ENCODE measurements at regions not wholly inside any gene's neighbourhood (a gene's known extent, or its start where the extent isn't known, plus 50 kb on each side); places are given as distances from the start of the nearest gene placed in this dataset.

DNA sequence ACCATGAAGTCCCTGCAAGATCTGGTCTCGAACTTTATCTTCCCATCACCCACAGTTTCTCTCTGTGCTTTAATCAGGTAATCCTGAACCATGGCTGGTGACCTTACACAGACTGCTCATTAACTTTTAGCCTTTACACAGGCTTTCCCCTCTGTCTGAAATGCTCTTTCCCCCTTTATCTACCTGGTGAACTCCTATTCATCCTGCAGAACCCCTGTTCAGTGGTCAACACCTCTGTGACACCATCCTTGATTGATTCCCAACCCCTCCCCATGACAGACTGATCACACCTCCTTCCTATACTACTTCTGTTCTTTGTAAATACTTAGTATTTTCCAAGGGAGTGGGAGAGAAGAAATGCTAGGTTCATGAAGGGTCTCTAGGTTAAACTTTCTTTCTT, 254.0 kb downstream of the RPS24 start:
- no peak overlapping the region for H3K4me3 ChIP-seq (ENCODE audit: low read depth, low read length)
- no peak for DNase-seq (ENCODE audit: low read depth)
- TF ChIP-seq, protein P1, sequence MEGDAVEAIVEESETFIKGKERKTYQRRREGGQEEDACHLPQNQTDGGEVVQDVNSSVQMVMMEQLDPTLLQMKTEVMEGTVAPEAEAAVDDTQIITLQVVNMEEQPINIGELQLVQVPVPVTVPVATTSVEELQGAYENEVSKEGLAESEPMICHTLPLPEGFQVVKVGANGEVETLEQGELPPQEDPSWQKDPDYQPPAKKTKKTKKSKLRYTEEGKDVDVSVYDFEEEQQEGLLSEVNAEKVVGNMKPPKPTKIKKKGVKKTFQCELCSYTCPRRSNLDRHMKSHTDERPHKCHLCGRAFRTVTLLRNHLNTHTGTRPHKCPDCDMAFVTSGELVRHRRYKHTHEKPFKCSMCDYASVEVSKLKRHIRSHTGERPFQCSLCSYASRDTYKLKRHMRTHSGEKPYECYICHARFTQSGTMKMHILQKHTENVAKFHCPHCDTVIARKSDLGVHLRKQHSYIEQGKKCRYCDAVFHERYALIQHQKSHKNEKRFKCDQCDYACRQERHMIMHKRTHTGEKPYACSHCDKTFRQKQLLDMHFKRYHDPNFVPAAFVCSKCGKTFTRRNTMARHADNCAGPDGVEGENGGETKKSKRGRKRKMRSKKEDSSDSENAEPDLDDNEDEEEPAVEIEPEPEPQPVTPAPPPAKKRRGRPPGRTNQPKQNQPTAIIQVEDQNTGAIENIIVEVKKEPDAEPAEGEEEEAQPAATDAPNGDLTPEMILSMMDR (IDR thresholded peaks at IDR 0.05; ENCODE audit: insufficient read depth, low read depth, low read length), result no peak

DNA sequence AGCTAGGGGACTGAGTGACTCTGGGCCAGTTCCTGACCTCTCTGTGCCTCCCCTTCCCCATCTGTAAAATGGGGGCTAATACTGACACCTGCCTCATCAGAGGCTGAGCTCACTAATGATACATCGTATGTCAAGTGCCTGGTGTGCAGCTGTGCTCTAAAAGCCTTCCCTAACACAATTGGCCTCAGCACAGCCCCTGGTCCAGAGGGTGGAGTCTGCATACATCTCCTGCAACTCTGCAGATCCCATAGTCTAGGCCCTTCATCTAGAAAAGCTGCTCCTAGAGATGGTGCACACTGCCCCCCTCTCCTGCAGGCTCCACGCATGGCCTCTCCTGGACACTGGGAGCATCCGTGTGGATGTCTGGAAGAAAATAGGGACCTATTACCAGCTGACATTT, 255.0 kb downstream of the RPS24 start:
- TF ChIP-seq, protein P1 (IDR thresholded peaks at IDR 0.05; ENCODE audit: insufficient read depth, low read depth, low read length), result no peak
- H3K4me3 ChIP-seq (ENCODE audit: low read depth, low read length), result no peak overlapping the region
- DNase-seq (ENCODE audit: low read depth), result no peak

DNA sequence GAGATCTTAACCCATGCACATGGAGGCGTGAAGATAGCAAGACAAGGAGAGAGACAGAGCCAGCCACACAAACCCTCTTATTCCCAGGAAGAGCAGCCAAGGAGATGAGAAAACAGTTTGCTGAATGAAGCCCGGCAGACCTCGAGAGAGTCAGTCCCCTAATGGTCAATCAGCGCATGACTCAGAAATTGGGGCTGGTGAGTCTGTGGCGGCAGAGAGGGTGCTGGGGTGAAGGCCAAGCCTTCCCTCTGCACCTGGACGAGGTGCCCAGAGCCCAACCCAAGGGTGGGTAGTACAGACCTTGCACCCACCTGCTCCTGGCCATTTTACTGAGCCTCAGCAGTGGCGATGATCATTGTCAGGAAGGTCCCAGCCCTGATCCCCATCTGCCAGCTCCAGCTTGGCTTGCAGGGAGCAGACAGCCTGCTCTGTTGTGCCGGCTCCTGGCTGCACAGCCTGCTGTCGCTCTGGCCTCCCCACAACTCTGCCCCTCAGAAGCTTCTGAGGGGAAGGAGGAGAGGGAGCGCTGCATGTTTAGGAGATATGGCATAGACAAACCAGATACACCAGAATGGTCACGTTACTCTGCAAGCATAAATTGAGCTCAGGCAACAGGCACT, 256.6 kb downstream of the RPS24 start:
- H3K4me3 ChIP-seq (ENCODE audit: low read depth, low read length), result no peak overlapping the region
- TF ChIP-seq, protein P1 (IDR thresholded peaks at IDR 0.05; ENCODE audit: insufficient read depth, low read depth, low read length), result no peak
- DNase-seq (ENCODE audit: low read depth), result no peak

DNA sequence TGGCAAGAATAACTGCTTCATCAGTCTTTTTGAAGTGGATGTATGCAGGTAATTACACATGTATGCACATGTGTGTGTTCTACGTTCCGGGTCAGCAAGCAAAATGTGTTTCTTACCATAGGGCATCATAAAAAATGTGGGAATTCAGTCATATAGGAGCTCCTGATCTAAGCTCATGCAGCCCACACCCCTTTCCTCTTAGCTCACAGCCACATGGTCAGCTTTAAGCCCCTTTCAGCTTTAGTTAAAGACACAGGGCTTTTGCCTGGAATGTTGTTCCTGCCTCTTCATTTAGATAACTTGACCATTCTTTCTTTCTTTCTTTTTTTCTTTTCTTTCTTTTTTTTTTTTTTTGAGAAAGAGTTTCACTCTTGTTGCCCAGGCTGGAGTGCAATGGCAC, 258.1 kb downstream of the RPS24 start:
- no peak for DNase-seq (ENCODE audit: low read depth)
- no peak overlapping the region for H3K4me3 ChIP-seq (ENCODE audit: low read depth, low read length)
- TF ChIP-seq, protein P1 (IDR thresholded peaks at IDR 0.05; ENCODE audit: insufficient read depth, low read depth, low read length), result no peak

DNA sequence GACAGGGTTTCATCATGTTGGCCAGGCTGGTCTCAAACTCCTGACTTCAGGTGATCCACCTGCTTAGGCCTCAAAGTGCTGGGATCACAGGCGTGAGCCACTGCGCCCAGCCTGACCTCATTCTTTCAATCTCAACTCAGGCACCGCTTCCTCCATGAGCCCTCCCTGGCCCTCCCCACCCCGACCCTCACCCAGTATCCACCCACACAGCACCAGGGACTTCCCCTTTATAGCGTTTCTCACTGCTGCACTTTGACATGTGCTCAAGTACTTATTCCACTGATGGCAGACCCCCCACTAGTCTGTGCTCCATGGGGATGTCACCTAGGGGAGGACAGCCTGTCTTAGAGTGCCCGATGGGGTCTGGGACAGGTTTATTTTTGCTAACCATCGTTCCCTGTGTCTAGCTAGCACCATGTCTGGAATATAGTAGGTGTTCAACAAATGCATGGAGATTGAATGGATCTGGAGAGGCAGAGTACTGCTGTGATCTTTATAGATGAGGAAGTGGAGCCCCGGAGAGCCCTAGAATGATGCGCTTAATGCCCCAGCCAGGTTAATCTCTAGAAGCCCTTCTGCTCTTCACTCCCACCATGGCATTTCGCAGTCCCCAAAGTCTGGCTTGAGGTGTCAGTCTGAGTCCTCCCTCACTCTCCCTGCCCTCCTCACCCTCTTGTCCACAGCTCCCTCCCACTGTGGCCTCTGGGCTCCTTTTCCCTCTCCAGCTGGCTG, 258.8 kb downstream of the RPS24 start:
- no peak for DNase-seq (ENCODE audit: low read depth)
- TF ChIP-seq, protein P1 (IDR thresholded peaks at IDR 0.05; ENCODE audit: insufficient read depth, low read depth, low read length), result no peak
- H3K4me3 ChIP-seq (ENCODE audit: low read depth, low read length), result no peak overlapping the region

DNA sequence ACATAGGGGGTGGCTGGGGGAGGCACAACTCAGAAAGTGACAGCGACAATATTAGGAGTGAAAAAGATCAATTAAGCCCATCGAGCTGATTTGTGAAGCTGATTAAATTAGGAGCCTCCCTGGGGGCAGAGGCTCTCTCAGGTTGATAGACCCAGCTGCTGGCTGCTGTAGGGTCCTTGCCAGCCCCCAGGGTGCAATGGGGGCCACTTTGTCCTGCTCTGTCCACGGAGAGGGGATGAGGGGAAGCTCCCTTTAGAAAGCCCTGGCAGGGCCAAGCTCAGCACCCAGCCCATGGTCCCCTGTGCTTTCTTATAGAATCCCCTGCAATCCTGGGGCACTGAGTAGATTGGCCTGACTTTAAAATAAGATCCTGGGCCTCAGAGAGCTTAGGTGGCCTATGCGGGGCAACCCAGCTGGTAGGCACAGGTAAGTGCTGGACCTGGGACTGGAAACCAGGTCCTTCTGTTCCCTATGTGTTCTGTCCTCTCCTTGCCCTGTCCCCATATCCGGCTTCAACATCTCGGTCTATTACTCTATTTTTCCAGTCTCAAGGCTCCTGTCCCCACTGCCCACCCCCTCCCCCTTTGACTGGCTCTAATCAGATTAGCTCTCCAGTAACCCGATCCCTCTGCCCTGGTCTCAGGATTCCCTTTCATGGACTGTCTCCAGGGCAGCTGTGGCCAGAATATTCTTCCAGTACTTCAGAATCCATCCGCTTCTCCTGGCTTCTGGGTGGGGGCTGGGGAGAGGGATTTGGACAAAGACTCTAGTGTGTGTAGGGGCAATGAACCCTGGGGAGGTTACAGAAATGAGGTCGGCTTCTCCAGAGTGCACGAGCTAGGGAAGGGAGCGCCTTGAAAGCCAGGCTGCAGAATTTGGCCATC, 259.6 kb downstream of the RPS24 start:
- TF ChIP-seq, protein P1 (IDR thresholded peaks at IDR 0.05; ENCODE audit: insufficient read depth, low read depth, low read length), result no peak
- no peak overlapping the region for H3K4me3 ChIP-seq (ENCODE audit: low read depth, low read length)
- no peak for DNase-seq (ENCODE audit: low read depth)

Data from fibroblast of villous mesenchyme (primary cell).